ENCODE measurements at regions not wholly inside any gene's neighbourhood (a gene's known extent, or its start where the extent isn't known, plus 50 kb on each side); places are given as distances from the start of the nearest gene placed in this dataset.
"Not testable (repeated sequence)": the region's sequence is repeated elsewhere in the genome, so short reads cannot be mapped to it uniquely, and the experiment has no call there.

- H3K36me3 ChIP-seq; H3K4me3 ChIP-seq; H3K27me3 ChIP-seq (replicated peaks in 1 of 7); H3K4me1 ChIP-seq; DNase-seq; H3K9me3 ChIP-seq; H3K27ac ChIP-seq; intact Hi-C loops (cut with DNase I; ENCODE audit: low total_unique reads): not testable (repeated sequence)
- 86 to 96% (median 92%) methylated on average over 8 to 9 of the region's 10 CpGs for WGBS, 5 donors
Measured at GRCh38 chr2:87662316-87663290, 85.3 kb upstream of the PLGLB2 start.

DNA sequence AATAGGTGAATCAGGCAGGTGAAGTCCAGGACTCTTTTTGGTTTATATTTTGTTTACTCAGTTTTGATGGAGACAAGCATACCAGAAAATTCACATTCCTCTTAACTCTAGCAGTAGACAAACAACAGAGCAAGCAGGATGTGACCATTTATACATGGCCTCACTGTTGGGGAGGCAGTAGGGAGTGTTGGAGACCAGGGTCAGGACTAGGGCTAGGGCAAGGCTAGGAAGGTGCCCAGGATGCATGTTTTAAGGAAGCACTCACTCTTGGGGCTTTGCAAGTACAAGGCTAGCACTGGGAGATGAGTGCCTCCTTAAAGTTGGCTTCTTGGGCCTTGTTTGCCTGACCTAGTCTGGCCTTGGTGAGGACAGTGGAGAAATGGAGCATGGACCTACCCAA lies 84.5 kb upstream of the PLGLB2 start:
- H3K9me3 ChIP-seq; H3K4me1 ChIP-seq; H3K27ac ChIP-seq; H3K36me3 ChIP-seq; intact Hi-C loops (cut with DNase I; ENCODE audit: low total_unique reads); H3K4me3 ChIP-seq; H3K27me3 ChIP-seq (replicated peaks in 1 of 7); DNase-seq: not testable (repeated sequence)

GRCh38 chr2:87667027-87667426 lies 80.9 kb upstream of the PLGLB2 start:
- not testable (repeated sequence) for H3K4me1 ChIP-seq, H3K27ac ChIP-seq, DNase-seq

DNA sequence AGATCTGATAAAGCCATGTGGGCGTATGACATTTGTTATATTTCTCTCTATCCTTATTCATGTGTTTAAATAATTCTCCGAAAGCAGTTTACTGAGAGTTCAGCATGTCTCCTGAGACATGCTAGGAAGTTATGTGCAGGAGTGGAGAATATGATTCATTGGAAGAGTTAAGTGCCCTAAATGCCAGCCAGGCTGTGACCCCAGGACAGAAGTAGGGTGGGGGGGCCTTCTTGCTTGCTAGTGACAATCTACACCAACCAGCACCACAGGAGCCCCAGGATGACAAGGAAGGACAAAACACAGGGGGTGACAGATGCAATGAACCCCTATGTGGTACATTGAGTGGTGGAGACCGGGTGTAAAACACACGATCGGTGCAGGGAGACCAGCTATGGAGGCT lies 79.5 kb upstream of the PLGLB2 start:
- H3K27ac ChIP-seq; DNase-seq; H3K27me3 ChIP-seq (replicated peaks in 1 of 7); H3K9me3 ChIP-seq; intact Hi-C loops (cut with DNase I; ENCODE audit: low total_unique reads); H3K36me3 ChIP-seq; H3K4me1 ChIP-seq; H3K4me3 ChIP-seq: not testable (repeated sequence)
- WGBS, 5 donors: no CpG with 5 or more reads among the region's 5 CpGs

More at GRCh38 chr2:87667027-87667426, 80.9 kb upstream of the PLGLB2 start:
- H3K4me3 ChIP-seq; H3K36me3 ChIP-seq; H3K9me3 ChIP-seq; intact Hi-C loops (cut with DNase I; ENCODE audit: low total_unique reads); H3K27me3 ChIP-seq (replicated peaks in 1 of 7): not testable (repeated sequence)

DNA sequence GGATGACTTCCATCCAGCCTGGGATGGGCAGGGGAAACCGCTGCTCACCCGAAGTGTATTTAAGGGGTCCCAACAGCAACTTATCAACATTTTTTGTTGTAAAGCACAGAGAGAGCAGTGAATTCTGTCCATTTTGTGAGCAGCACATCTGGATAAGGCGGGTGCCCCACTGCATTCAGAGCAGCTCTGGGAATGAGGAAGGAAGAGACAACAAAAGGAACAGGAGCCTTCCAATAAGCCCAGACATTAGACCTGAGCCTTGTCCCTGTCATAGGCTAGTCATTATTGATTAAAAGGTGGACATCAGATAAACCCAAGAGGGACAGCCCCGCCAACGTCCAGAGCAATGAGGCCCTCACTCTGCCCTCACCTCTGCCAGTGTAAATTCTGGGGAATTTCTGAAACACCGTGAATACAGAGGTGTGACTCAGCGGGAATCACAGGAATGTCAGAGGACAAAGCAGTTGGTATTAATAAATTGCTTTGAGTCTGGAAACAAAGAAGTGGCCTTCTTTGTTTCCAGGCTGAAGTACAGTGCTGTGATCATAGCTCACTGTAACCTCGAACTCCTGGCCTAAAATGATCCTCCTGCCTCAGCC lies 78.2 kb upstream of the PLGLB2 start:
- H3K4me3 ChIP-seq; H3K9me3 ChIP-seq; DNase-seq; H3K27me3 ChIP-seq (replicated peaks in 1 of 7); H3K27ac ChIP-seq; H3K4me1 ChIP-seq; H3K36me3 ChIP-seq; intact Hi-C loops (cut with DNase I; ENCODE audit: low total_unique reads): not testable (repeated sequence)
- 86 to 100% (median 91%) methylated on average over 1 to 5 of the region's 8 CpGs for WGBS, 5 donors

- H3K9me3 ChIP-seq; H3K27me3 ChIP-seq (replicated peaks in 1 of 7); H3K36me3 ChIP-seq; intact Hi-C loops (cut with DNase I; ENCODE audit: low total_unique reads); DNase-seq; H3K4me3 ChIP-seq; H3K27ac ChIP-seq; H3K4me1 ChIP-seq: not testable (repeated sequence)
- WGBS, 5 donors: 86 to 97% (median 94%) methylated on average over 3 to 4 of the region's 4 CpGs; no CpG with 5 or more reads in 1 of the 5 donors
Measured at GRCh38 chr2:87672404-87672803, 75.5 kb upstream of the PLGLB2 start.

- intact Hi-C loops (cut with DNase I; ENCODE audit: low total_unique reads); DNase-seq; H3K27me3 ChIP-seq (replicated peaks in 1 of 7); H3K36me3 ChIP-seq; H3K9me3 ChIP-seq; H3K4me1 ChIP-seq; H3K4me3 ChIP-seq; H3K27ac ChIP-seq: not testable (repeated sequence)
- 75 to 92% (median 82%) methylated on average over 1 of the region's 2 CpGs; no CpG with 5 or more reads in 2 of the 5 donors for WGBS, 5 donors
Measured at GRCh38 chr2:87674729-87675128, 73.2 kb upstream of the PLGLB2 start.

DNA sequence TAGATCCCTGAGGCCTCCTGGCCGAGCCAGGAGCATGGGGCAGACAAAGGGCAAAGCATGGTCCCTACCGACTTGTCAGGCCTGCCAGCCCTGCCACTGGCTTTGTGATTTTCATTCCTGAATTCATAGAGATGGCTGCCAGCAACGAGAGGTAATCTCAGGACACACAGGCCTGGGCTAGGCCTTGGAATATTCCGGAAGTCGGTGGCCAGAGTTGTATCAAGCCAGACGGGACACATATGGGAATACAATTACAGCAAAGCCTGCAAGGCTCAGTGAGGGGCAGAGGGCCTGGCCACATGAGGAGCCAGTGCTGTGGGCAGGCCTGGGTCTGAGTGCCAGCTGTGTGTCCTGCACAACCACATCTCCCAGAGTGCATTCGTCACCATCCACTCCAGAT lies 72.4 kb upstream of the PLGLB2 start:
- WGBS, 5 donors: 89 to 100% (median 100%) methylated on average over 1 to 4 of the region's 7 CpGs; no CpG with 5 or more reads in 2 of the 5 donors
- H3K27me3 ChIP-seq (replicated peaks in 1 of 7); H3K9me3 ChIP-seq; H3K27ac ChIP-seq; H3K36me3 ChIP-seq; DNase-seq; intact Hi-C loops (cut with DNase I; ENCODE audit: low total_unique reads); H3K4me1 ChIP-seq; H3K4me3 ChIP-seq: not testable (repeated sequence)

DNA sequence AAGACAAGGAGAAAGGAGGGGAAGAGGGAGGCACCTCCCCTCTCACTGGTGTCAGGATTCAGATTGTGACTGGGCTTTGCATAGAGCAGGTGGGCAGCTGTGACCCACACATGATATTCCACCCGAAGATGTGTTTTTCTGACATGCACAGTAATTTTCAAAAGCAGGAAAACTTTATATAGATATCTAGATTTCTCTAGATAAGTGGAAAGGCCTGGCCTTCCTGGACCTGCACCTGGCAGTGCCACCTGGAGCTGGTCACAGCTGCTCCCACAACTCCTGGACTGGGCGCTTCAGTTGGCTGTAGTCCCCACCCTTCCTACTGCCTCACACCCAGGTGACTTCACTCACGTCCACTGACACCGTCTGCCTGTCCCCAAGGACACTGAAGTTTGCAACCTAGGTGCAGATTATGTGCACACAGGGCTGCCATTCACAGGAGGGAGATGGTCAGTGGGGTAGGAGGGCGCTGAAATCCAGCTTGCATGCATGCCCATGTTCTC lies 70.4 kb upstream of the PLGLB2 start:
- H3K27ac ChIP-seq; H3K9me3 ChIP-seq; H3K4me3 ChIP-seq; H3K27me3 ChIP-seq (replicated peaks in 1 of 7); H3K4me1 ChIP-seq; H3K36me3 ChIP-seq; intact Hi-C loops (cut with DNase I; ENCODE audit: low total_unique reads); DNase-seq: not testable (repeated sequence)
- 50 to 100% (median 72%) methylated on average over 1 of the region's 5 CpGs; no CpG with 5 or more reads in 1 of the 5 donors for WGBS, 5 donors

- H3K4me3 ChIP-seq; H3K36me3 ChIP-seq; DNase-seq; H3K4me1 ChIP-seq; H3K27me3 ChIP-seq (replicated peaks in 1 of 7); H3K27ac ChIP-seq; intact Hi-C loops (cut with DNase I; ENCODE audit: low total_unique reads); H3K9me3 ChIP-seq: not testable (repeated sequence)
- WGBS, 5 donors: 73 to 85% (median 81%) methylated on average over 1 to 5 of the region's 6 CpGs; no CpG with 5 or more reads in 1 of the 5 donors
Measured at GRCh38 chr2:87678742-87679173, 69.1 kb upstream of the PLGLB2 start.

- 89 to 100% (median 90%) methylated on average over 1 to 2 of the region's 4 CpGs; no CpG with 5 or more reads in 2 of the 5 donors for WGBS, 5 donors
- H3K27me3 ChIP-seq (replicated peaks in 1 of 7); intact Hi-C loops (cut with DNase I; ENCODE audit: low total_unique reads); DNase-seq; H3K9me3 ChIP-seq; H3K4me3 ChIP-seq; H3K36me3 ChIP-seq; H3K4me1 ChIP-seq; H3K27ac ChIP-seq: not testable (repeated sequence)
Measured at GRCh38 chr2:87679950-87680349, 67.9 kb upstream of the PLGLB2 start.

Measured in spleen (tissue), 11 donors.